ENCODE measurements at regions not wholly inside any gene's neighbourhood (a gene's known extent, or its start where the extent isn't known, plus 50 kb on each side); places are given as distances from the start of the nearest gene placed in this dataset.

GRCh38 chr16:86306811-86307513 lies 203.4 kb upstream of the FOXF1 start:
- TF ChIP-seq TAF1 (IDR thresholded peaks at IDR 0.05; ENCODE audit: borderline replicate concordance, low read depth, low read length), result no peak
- TF ChIP-seq POLR2A (IDR thresholded peaks at IDR 0.05; ENCODE audit: low read depth, low read length), result no peak
- TF ChIP-seq POLR2AphosphoS5 (IDR thresholded peaks at IDR 0.05; ENCODE audit: low read depth, low read length), result no peak
- DNase-seq (ENCODE audit: insufficient read length) (no peak), FAIRE-seq (no peak)

DNA sequence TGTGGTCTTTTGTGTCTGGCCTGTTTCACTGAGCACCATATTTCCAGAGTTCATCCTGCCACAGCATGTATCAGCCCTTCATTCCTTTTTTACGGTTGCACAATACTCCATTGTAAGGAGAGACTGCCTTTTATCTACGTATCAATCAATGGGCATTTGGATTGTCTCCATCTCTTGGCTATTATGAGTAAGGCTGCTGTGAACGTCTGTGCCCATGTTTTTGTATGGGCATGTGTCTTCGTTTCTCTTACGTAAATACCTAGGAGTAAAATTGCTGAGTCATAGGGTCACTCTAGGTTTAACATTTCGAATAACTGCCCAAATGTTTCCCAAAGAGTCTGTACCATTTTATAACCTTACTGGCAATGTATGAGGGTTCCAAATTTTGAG lies 202.8 kb upstream of the FOXF1 start:
- no peak for TF ChIP-seq TAF1 (IDR thresholded peaks at IDR 0.05; ENCODE audit: borderline replicate concordance, low read depth, low read length)
- TF ChIP-seq POLR2A (IDR thresholded peaks at IDR 0.05; ENCODE audit: low read depth, low read length), result no peak
- no peak for TF ChIP-seq POLR2AphosphoS5 (IDR thresholded peaks at IDR 0.05; ENCODE audit: low read depth, low read length)
- DNase-seq (ENCODE audit: insufficient read length), result no peak
- FAIRE-seq, result no peak

DNA sequence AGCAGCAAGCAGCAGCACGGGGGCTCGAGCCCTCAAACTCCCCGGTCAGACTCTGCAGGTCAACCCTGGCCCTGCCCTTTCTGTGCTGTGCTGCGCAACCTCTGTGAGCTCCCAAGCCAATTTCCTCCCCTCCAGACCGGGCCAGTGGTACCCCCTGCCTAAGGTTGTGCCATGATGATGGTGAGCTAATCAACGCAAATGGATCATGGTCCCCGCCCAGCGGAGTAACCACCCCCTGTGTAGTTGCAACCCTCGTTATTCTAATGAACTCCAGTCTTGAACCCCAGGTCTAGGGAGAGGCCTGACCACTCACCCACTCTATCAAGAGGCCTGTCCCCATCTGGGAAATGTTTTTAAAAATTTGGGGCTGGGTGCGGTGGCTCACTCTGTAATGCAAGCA lies 201.8 kb upstream of the FOXF1 start:
- DNase-seq (ENCODE audit: insufficient read length) (no peak), FAIRE-seq (no peak)
- TF ChIP-seq POLR2A (IDR thresholded peaks at IDR 0.05; ENCODE audit: low read depth, low read length), result no peak

GRCh38 chr16:86313631-86314030 lies 196.7 kb upstream of the FOXF1 start:
- DNase-seq (ENCODE audit: insufficient read length), result no peak
- TF ChIP-seq TAF1 (IDR thresholded peaks at IDR 0.05; ENCODE audit: borderline replicate concordance, low read depth, low read length) (no peak), POLR2AphosphoS5 (IDR thresholded peaks at IDR 0.05; ENCODE audit: low read depth, low read length) (no peak), POLR2A (IDR thresholded peaks at IDR 0.05; ENCODE audit: low read depth, low read length) (no peak)
- no peak for FAIRE-seq

DNA sequence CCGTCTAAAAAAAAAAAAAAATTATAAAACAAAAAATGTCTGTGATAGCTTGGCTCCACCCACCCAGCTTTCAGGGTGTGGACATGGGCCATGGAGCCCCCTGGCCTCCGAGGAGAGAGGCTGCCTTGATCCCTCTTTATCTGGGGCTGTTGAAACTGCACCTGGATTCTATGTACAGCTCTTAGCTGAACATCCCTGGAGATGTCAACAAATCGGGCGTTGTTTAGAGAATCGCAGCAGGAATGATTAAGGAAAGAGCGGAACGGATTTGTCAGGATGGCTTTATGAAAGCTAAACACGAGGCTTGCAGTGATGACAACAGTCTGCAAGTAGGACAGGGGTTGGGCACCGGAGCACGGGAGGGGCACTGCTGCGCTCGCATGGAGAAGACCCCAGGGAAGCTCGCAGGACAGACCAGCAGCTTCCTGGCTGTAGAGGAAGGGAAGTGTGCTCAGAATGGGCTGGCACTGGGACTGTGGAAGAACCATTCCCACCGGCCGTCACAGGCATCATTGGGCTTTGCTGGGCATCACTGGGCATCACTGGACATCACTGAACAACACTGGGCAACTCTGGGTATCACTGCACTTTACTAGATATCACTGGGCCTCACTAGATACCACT lies 195.8 kb upstream of the FOXF1 start:
- no peak for DNase-seq (ENCODE audit: insufficient read length)

GRCh38 chr16:86316967-86317812 lies 193.1 kb upstream of the FOXF1 start:
- no peak for DNase-seq (ENCODE audit: insufficient read length)
- TF ChIP-seq TAF1 (IDR thresholded peaks at IDR 0.05; ENCODE audit: borderline replicate concordance, low read depth, low read length), result no peak
- TF ChIP-seq POLR2AphosphoS5 (IDR thresholded peaks at IDR 0.05; ENCODE audit: low read depth, low read length), result no peak
- no peak for TF ChIP-seq POLR2A (IDR thresholded peaks at IDR 0.05; ENCODE audit: low read depth, low read length)
- FAIRE-seq, result no peak

More for the DNA sequence above, 195.8 kb upstream of the FOXF1 start:
- TF ChIP-seq POLR2A (IDR thresholded peaks at IDR 0.05; ENCODE audit: low read depth, low read length) (no peak), POLR2AphosphoS5 (IDR thresholded peaks at IDR 0.05; ENCODE audit: low read depth, low read length) (no peak), TAF1 (IDR thresholded peaks at IDR 0.05; ENCODE audit: borderline replicate concordance, low read depth, low read length) (no peak)
- FAIRE-seq, result no peak

- FAIRE-seq, result no peak
- DNase-seq (ENCODE audit: insufficient read length), result no peak
- no peak for TF ChIP-seq POLR2A (IDR thresholded peaks at IDR 0.05; ENCODE audit: low read depth, low read length)
- TF ChIP-seq TAF1 (IDR thresholded peaks at IDR 0.05; ENCODE audit: borderline replicate concordance, low read depth, low read length), result no peak
- TF ChIP-seq POLR2AphosphoS5 (IDR thresholded peaks at IDR 0.05; ENCODE audit: low read depth, low read length), result no peak
Measured at GRCh38 chr16:86317813-86318650, 192.3 kb upstream of the FOXF1 start.

DNA sequence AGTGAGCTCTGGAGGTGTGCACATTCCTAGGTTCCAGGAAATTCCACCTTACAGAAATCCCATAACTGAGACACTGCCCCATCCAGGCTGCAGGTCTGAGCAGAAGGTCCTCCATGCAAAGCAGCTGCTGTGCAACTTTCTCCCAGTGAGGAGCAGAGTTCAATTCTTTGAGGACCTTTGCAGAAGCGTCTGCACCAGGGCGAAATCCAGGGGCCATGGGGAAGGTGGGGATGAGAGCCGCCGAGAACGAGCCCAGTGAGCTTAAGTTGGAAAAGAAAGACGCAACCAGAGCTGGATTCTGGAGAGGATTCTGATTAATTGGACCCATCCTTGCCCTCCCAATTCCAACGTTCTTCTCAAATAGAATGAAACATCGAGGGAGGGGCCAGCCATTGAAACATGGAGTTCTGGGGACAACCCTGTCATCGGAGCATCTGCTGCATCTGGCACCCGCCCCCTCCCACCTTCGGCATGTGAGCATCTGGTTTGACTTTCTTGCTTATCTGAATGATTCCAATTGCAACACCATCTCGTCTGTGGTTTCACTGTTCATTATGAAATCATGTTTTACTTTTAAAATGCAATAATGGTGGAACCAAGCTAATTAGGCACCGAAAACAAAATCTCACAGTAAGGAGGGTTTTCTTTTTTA lies 190.6 kb upstream of the FOXF1 start:
- FAIRE-seq (no peak), DNase-seq (ENCODE audit: insufficient read length) (no peak)

GRCh38 chr16:86320237-86320595 lies 190.1 kb upstream of the FOXF1 start:
- DNase-seq (ENCODE audit: insufficient read length) (no peak), FAIRE-seq (no peak)
- TF ChIP-seq TAF1 (IDR thresholded peaks at IDR 0.05; ENCODE audit: borderline replicate concordance, low read depth, low read length), result no peak
- no peak for TF ChIP-seq POLR2AphosphoS5 (IDR thresholded peaks at IDR 0.05; ENCODE audit: low read depth, low read length)
- TF ChIP-seq POLR2A (IDR thresholded peaks at IDR 0.05; ENCODE audit: low read depth, low read length), result no peak

More for the DNA sequence above, 190.6 kb upstream of the FOXF1 start:
- TF ChIP-seq TAF1 (IDR thresholded peaks at IDR 0.05; ENCODE audit: borderline replicate concordance, low read depth, low read length) (no peak), POLR2AphosphoS5 (IDR thresholded peaks at IDR 0.05; ENCODE audit: low read depth, low read length) (no peak)

GRCh38 chr16:86321491-86321890 lies 188.8 kb upstream of the FOXF1 start:
- TF ChIP-seq POLR2AphosphoS5 (IDR thresholded peaks at IDR 0.05; ENCODE audit: low read depth, low read length), result no peak
- TF ChIP-seq POLR2A (IDR thresholded peaks at IDR 0.05; ENCODE audit: low read depth, low read length), result no peak
- TF ChIP-seq TAF1 (IDR thresholded peaks at IDR 0.05; ENCODE audit: borderline replicate concordance, low read depth, low read length), result no peak
- FAIRE-seq, result no peak
- no peak for DNase-seq (ENCODE audit: insufficient read length)

GRCh38 chr16:86322283-86322682 lies 188.0 kb upstream of the FOXF1 start:
- TF ChIP-seq POLR2A (IDR thresholded peaks at IDR 0.05; ENCODE audit: low read depth, low read length) (no peak), POLR2AphosphoS5 (IDR thresholded peaks at IDR 0.05; ENCODE audit: low read depth, low read length) (no peak), TAF1 (IDR thresholded peaks at IDR 0.05; ENCODE audit: borderline replicate concordance, low read depth, low read length) (no peak)
- DNase-seq (ENCODE audit: insufficient read length), result no peak
- no peak for FAIRE-seq
